GM12878 (cell line): ENCODE measurements at regions not wholly inside any gene's neighbourhood (a gene's known extent, or its start where the extent isn't known, plus 50 kb on each side); places are given as distances from the start of the nearest gene placed in this dataset.

Experiments used
- ATAC-seq: fragments of 200-7000 bp; cut with Tn5 transposase; 3 replicates; pipeline ENCODE4 v1.9.1; 2020; ENCODE audit warnings: mild to moderate bottlenecking, moderate library complexity
- BruUV-seq: library from RNA; stranded (reverse); fragments of 400-500 nt; replicated peaks from 2 replicates; lab custom pipeline; 2021; lab: Mats Ljungman, UMichigan
- CTCF ChIA-PET: fragments of 300-600 bp; sonication (Branson Sonifier 250); formaldehyde crosslinking; extraction: SDS; loops from one replicate; lab custom pipeline; 2021; ENCODE audit warnings: inconsistent platforms; lab: Yijun Ruan, JAX
- POLR2A ChIA-PET: fragments of 350-600 bp; formaldehyde crosslinking; extraction: SDS; loops from one replicate; lab custom pipeline; 2021; ENCODE audit warnings: inconsistent platforms; lab: Charles Lee
- RAD21 ChIA-PET: fragments of 300-600 bp; sonication (Branson Sonifier 250); formaldehyde crosslinking; loops from one replicate; lab custom pipeline; 2023; ENCODE audit warnings: antibody characterized with exemption; ENCODE audit not compliant: unreplicated experiment; lab: Charles Lee
- SMC1A ChIA-PET: fragments of 300-600 bp; sonication (Branson Sonifier 250); formaldehyde crosslinking; loops from one replicate; lab custom pipeline; 2023; ENCODE audit not compliant: unreplicated experiment, uncharacterized antibody; lab: Charles Lee
- DNase-seq: peaks from one replicate; pipeline ENCODE4 v3.0.0-alpha.2; 2011; ENCODE audit warnings: low read depth, low spot score
- FAIRE-seq: peaks from 3 replicates; lab custom pipeline; 2011; peaks lifted over from hg19 to GRCh38; lab: Jason Lieb, UNC
- H2AFZ ChIP-seq: 2 replicates; pipeline ENCODE4 v1.6.0; 2011; ENCODE audit warnings: low read depth, low read length, control low read depth; ENCODE audit not compliant: control insufficient read depth
- H3K27ac ChIP-seq: 2 replicates; pipeline ENCODE4 v1.5.1; 2011; ENCODE audit warnings: control low read depth; ENCODE audit not compliant: control insufficient read depth, insufficient read depth
- H3K27me3 ChIP-seq, 2 experiments: replicated peaks in 1 of 2; 2 replicates each; pipeline versions ENCODE4 v1.6.0 to v1.6.1; 2011; ENCODE audit warnings: low read length in 1 of 2; ENCODE audit not compliant: control insufficient read depth in 2 of 2, insufficient read depth in 2 of 2
- H3K36me3 ChIP-seq, 2 experiments: 2 replicates each; pipeline ENCODE4 v1.5.1; 2011; ENCODE audit warnings: low read length in 1 of 2; ENCODE audit not compliant: control insufficient read depth in 2 of 2, insufficient read depth in 2 of 2
- H3K4me1 ChIP-seq: 2 replicates; pipeline ENCODE4 v1.6.1; 2011; ENCODE audit warnings: mild to moderate bottlenecking, low read length, moderate library complexity, mixed read lengths; ENCODE audit not compliant: control insufficient read depth, insufficient read depth
- H3K4me2 ChIP-seq: 2 replicates; pipeline ENCODE4 v1.6.0; 2011; ENCODE audit warnings: control low read depth; ENCODE audit not compliant: control insufficient read depth, insufficient read depth
- H3K4me3 ChIP-seq: fragments of 200-600 bp; sonication (generic); 2 replicates; pipeline ENCODE4 v1.5.1; 2016
- H3K79me2 ChIP-seq: 2 replicates; pipeline ENCODE4 v1.6.0; 2011; ENCODE audit warnings: low read length; ENCODE audit not compliant: control insufficient read depth, insufficient read depth
- H3K9ac ChIP-seq: 2 replicates; pipeline ENCODE4 v1.8.0; 2011; ENCODE audit warnings: low read length, control low read depth, mixed read lengths; ENCODE audit not compliant: control insufficient read depth, insufficient read depth
- H3K9me3 ChIP-seq: replicated peaks from 3 replicates; pipeline ENCODE4 v1.5.1; 2011; ENCODE audit warnings: mild to moderate bottlenecking, low read length; ENCODE audit not compliant: control insufficient read depth, insufficient read depth
- H4K20me1 ChIP-seq: 2 replicates; pipeline ENCODE4 v1.6.0; 2011; ENCODE audit not compliant: control insufficient read depth, insufficient read depth
- ATF7 ChIP-seq: fragments of 450-650 bp; IDR thresholded peaks from 2 replicates; pipeline ENCODE4 v1.6.1; 2016; ENCODE audit warnings: low read depth, mild to moderate bottlenecking
- CHD4 ChIP-seq: fragments of 200-600 bp; sonication (generic); IDR thresholded peaks from 2 replicates; pipeline ENCODE4 v1.6.1; 2016; ENCODE audit warnings: mild to moderate bottlenecking
- EGR1 ChIP-seq, 2 experiments: IDR thresholded peaks; 1 replicate in 1 of 2; 2 replicates in 1 of 2; pipeline ENCODE4 v1.6.1; 2011 to 2012; ENCODE audit warnings: low read depth in 2 of 2, low read length in 2 of 2, borderline replicate concordance in 1 of 2, mild to moderate bottlenecking in 1 of 2, moderate library complexity in 1 of 2
- ESRRA ChIP-seq: IDR thresholded peaks from 2 replicates; pipeline ENCODE4 v1.6.1; 2012; ENCODE audit warnings: mild to moderate bottlenecking, low read length, improper control_type of control experiment
- JUNB ChIP-seq: IDR thresholded peaks from 2 replicates; pipeline ENCODE4 v1.6.1; 2016; ENCODE audit warnings: antibody characterized with exemption, mild to moderate bottlenecking
- MEF2A ChIP-seq: IDR thresholded peaks from 2 replicates; pipeline ENCODE4 v1.6.1; 2011; ENCODE audit warnings: low read depth, mild to moderate bottlenecking, low read length, moderate library complexity; ENCODE audit not compliant: insufficient read depth
- MEF2B ChIP-seq: fragments of 450-650 bp; IDR thresholded peaks from 2 replicates; pipeline ENCODE4 v1.6.1; 2018; ENCODE audit warnings: mild to moderate bottlenecking, moderate library complexity; ENCODE audit not compliant: partially characterized antibody, poor library complexity, severe bottlenecking
- NFIC ChIP-seq: IDR thresholded peaks from 2 replicates; pipeline ENCODE4 v1.6.1; 2012; ENCODE audit warnings: low read depth, mild to moderate bottlenecking, inconsistent platforms, low read length, moderate library complexity
- NFYB ChIP-seq: IDR thresholded peaks from 2 replicates; pipeline ENCODE4 v1.6.1; 2011; ENCODE audit warnings: low read depth, mild to moderate bottlenecking, low read length, improper control_type of control experiment, moderate library complexity; ENCODE audit not compliant: insufficient read depth
- RAD21 ChIP-seq: IDR thresholded peaks from 2 replicates; pipeline ENCODE4 v1.6.1; 2011; ENCODE audit warnings: mild to moderate bottlenecking, low read depth, low read length, moderate library complexity; ENCODE audit not compliant: insufficient read depth
- SREBF1 ChIP-seq: IDR thresholded peaks from 2 replicates; pipeline ENCODE4 v1.6.1; 2012; ENCODE audit warnings: mild to moderate bottlenecking, low read length
- TAF1 ChIP-seq: IDR thresholded peaks from 2 replicates; pipeline ENCODE4 v1.6.1; 2011; ENCODE audit warnings: mild to moderate bottlenecking, low read depth, low read length, borderline replicate concordance
- TCF7 ChIP-seq: IDR thresholded peaks from 2 replicates; pipeline ENCODE4 v1.6.1; 2014; ENCODE audit warnings: antibody characterized with exemption, borderline replicate concordance
- YY1 ChIP-seq: IDR thresholded peaks from 2 replicates; pipeline ENCODE4 v1.6.1; 2011; ENCODE audit warnings: low read depth, mild to moderate bottlenecking, low read length
- ZNF274 ChIP-seq: IDR thresholded peaks from one replicate; pipeline ENCODE4 v1.8.0; 2011; ENCODE audit not compliant: insufficient read length, insufficient read depth
- ZSCAN29 ChIP-seq: fragments of 450-650 bp; IDR thresholded peaks from 2 replicates; pipeline ENCODE4 v1.6.1; 2017; ENCODE audit warnings: mild to moderate bottlenecking, moderate library complexity
- ZZZ3 ChIP-seq: IDR thresholded peaks from 2 replicates; pipeline ENCODE4 v1.6.1; 2011; ENCODE audit warnings: low read depth; ENCODE audit not compliant: control insufficient read depth, insufficient read length
- WGBS: methylation state at CpG from one replicate; pipeline ENCODE4 v1.1.6; 2016; ENCODE audit warnings: low lambda C conversion rate; ENCODE audit not compliant: insufficient replicate concordance, insufficient coverage; ENCODE audit errors: missing lambda C conversion rate; 5-methylcytosine and 5-hydroxymethylcytosine counted together
- in situ Hi-C: fragments of 300-500 bp; cut with MboI; formaldehyde crosslinking; loops from 9 replicates; pipeline ENCODE4 v1.14.3; 2018; ENCODE audit warnings: mixed read lengths
- intact Hi-C: fragments of 100-400 bp; cut with micrococcal nuclease; formaldehyde crosslinking; loops from one replicate; pipeline ENCODE4 v1.14.2; 2022; ENCODE audit not compliant: unreplicated experiment
- TF ChIP-seq, protein P1 (sequence below), 3 experiments: IDR thresholded peaks in 2 of 3; conservative IDR thresholded peaks in 1 of 3; 2 replicates each; pipeline ENCODE4 v1.5.1; 2011; ENCODE audit warnings: low read depth in 3 of 3, low read length in 3 of 3, mild to moderate bottlenecking in 3 of 3, control low read depth in 2 of 3, moderate library complexity in 2 of 3, inconsistent platforms in 1 of 3, mixed read lengths in 1 of 3; ENCODE audit not compliant: control insufficient read depth in 2 of 3, insufficient read depth in 1 of 3; ENCODE audit errors: extremely low read depth in 1 of 3

DNA sequence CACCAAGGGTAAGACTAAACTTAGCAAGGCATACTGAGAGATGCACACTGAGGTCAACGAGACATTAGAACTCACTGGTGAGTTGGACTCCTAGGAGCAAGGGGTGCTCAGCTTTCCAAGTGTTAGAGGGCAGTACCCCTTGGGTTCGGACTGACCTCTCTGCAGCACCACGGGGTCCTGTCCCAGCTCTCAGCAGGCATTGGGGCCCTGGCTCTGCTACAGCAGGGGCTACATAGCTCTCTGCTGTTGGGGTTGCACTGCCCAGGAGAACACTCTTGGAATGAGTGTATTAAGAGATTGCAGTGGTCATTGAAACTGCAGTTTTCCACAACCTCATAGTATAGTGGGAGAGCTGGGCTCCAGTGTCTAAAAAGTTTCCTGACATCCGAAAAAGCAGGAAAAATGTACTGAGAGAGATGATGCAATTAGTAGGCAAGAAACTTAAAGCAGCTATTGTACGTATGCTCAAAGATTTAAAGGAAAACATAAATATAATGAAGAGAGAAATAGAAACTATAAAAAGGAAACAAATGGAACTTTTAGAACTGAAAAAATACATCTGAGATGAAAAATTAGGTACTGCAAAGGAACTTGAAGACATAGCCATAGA, 132.5 kb upstream of the MAX start (continued):
- TF ChIP-seq, protein P1, sequence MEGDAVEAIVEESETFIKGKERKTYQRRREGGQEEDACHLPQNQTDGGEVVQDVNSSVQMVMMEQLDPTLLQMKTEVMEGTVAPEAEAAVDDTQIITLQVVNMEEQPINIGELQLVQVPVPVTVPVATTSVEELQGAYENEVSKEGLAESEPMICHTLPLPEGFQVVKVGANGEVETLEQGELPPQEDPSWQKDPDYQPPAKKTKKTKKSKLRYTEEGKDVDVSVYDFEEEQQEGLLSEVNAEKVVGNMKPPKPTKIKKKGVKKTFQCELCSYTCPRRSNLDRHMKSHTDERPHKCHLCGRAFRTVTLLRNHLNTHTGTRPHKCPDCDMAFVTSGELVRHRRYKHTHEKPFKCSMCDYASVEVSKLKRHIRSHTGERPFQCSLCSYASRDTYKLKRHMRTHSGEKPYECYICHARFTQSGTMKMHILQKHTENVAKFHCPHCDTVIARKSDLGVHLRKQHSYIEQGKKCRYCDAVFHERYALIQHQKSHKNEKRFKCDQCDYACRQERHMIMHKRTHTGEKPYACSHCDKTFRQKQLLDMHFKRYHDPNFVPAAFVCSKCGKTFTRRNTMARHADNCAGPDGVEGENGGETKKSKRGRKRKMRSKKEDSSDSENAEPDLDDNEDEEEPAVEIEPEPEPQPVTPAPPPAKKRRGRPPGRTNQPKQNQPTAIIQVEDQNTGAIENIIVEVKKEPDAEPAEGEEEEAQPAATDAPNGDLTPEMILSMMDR (IDR thresholded peaks at IDR 0.05 in 2 of 3, conservative IDR thresholded peaks at IDR 0.05 in 1 of 3; ENCODE audit: control insufficient read depth in 2 of 3, extremely low read depth in 1 of 3, insufficient read depth in 1 of 3, low read depth in 3 of 3, low read length in 3 of 3): no peak
- TF ChIP-seq ZZZ3 (no peak), YY1 (no peak), JUNB (no peak), MEF2A (no peak)

DNA sequence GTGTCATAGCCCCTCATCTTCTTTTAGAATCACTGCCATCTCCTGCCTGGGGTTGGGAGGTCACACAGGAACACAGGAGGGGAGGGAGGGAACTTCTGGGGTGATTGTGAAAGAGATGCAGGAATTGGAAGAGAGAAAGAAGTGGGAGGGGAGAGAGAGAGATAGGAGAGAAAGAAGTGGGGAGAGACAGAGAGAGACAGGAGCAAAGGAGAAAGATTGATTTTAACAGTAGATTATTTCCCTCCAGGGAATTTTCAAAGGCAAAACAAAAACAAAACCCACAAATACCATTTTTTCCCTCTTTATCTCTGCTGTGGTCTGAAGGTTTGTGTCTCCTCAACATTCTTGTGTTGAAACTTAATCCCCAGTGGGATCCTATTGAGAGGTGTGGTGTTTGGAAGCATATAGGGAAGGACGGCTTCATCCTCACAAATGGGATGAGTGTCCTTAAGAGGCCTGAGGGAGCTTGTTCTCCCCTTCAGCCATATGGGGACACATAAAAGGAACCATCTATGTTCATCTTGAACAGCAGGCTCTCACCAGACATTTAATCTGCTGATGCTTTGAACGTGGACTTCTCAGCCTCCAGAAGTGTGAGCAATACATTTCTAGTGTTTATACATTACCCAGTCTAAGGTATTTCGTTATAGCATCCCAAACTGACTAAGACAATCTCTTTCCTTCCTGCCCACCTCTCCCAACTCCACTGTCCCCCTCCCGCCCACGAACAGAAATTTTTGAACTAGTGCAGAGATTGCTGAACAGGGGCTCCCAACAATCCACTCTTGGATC, 134.9 kb upstream of the MAX start:
- CTCF ChIA-PET: no interaction called here
- intact Hi-C loops (no loop called here), in situ Hi-C loops (no loop called here)
- WGBS: 65% methylated on average over 5 of the region's 5 CpGs
- Histone ChIP-seq H3K27ac (no peak overlapping the region), H3K36me3 (no peaks in the 10 kb centered on the region), H3K4me1 (peaks cover 10% of the 10 kb centered on the region), H3K4me2 (no peak overlapping the region), H3K9ac (no peak overlapping the region), H4K20me1 (no peaks in the 10 kb centered on the region), H2AFZ (no peak overlapping the region), H3K4me3 (no peak overlapping the region), H3K27me3 (no peaks in the 10 kb centered on the region), H3K79me2 (no peaks in the 10 kb centered on the region), H3K9me3 (no peaks in the 10 kb centered on the region; the same call in 2 of the 3 replicates)
- POLR2A ChIA-PET: interaction anchor here (0.6 kb wide), 1 partner anchor 63 kb away, joined by 3 read pairs; no protein-coding TSS in a partner anchor
- BruUV-seq: no TSS peak
- DNase-seq (no peak), ATAC-seq (no peak), FAIRE-seq (no peak)
- TF ChIP-seq RAD21 (no peak), CHD4 (no peak), NFIC (no peak), TAF1 (no peak), NFYB (no peak), SREBF1 (no peak), MEF2B (no peak), ZSCAN29 (no peak), TCF7 (no peak), EGR1 (IDR thresholded peaks at IDR 0.05; ENCODE audit: borderline replicate concordance in 1 of 2, low read depth in 2 of 2, low read length in 2 of 2) (no peak), ZNF274 (no peak), ESRRA (no peak), ATF7 (no peak)
- RAD21 ChIA-PET: interaction anchor here (0.9 kb wide), 1 partner anchor 10 kb away, joined by 4 read pairs; no protein-coding TSS in a partner anchor
- SMC1A ChIA-PET: interaction anchor here (0.9 to 1.0 kb wide), 2 partner anchors 11 to 119 kb away, joined by 3 read pairs; no protein-coding TSS in a partner anchor
